ENCODE measurements at regions not wholly inside any gene's neighbourhood (a gene's known extent, or its start where the extent isn't known, plus 50 kb on each side); places are given as distances from the start of the nearest gene placed in this dataset.

GRCh38 chr12:45102818-45103217 is 51.9 kb upstream of the DBX2 start:
- no peak for DNase-seq (ENCODE audit: low read depth)

GRCh38 chr12:45105996-45106395 is 55.1 kb upstream of the DBX2 start:
- DNase-seq (ENCODE audit: low read depth): no peak

- no peak for DNase-seq (ENCODE audit: low read depth)
These were observed 61.4 kb upstream of the DBX2 start for GRCh38 chr12:45112306-45112705.

- DNase-seq (ENCODE audit: low read depth): no peak
These were observed 70.3 kb upstream of the DBX2 start for GRCh38 chr12:45121224-45121623.

GRCh38 chr12:45122768-45123380 is 72.0 kb upstream of the DBX2 start:
- DNase-seq (ENCODE audit: low read depth): peak; percentile 5

- no peak for DNase-seq (ENCODE audit: low read depth)
These were observed 73.7 kb upstream of the DBX2 start for GRCh38 chr12:45124485-45125155.

- no peak for DNase-seq (ENCODE audit: low read depth)
These were observed 75.1 kb upstream of the DBX2 start for GRCh38 chr12:45125997-45126396.

GRCh38 chr12:45128637-45129036 is 77.7 kb upstream of the DBX2 start:
- no peak for DNase-seq (ENCODE audit: low read depth)

- peak; percentile 33 for DNase-seq (ENCODE audit: low read depth)
These were observed 80.0 kb upstream of the DBX2 start for GRCh38 chr12:45130881-45131281.

GRCh38 chr12:45131506-45131905 is 80.6 kb upstream of the DBX2 start:
- DNase-seq (ENCODE audit: low read depth): no peak

GRCh38 chr12:45138609-45139008 is 77.3 kb upstream of the ANO6 start:
- no peak for DNase-seq (ENCODE audit: low read depth)

GRCh38 chr12:45148006-45148405 is 67.9 kb upstream of the ANO6 start:
- no peak for DNase-seq (ENCODE audit: low read depth)

- no peak for DNase-seq (ENCODE audit: low read depth)
These were observed 67.3 kb upstream of the ANO6 start for GRCh38 chr12:45148619-45149018.

GRCh38 chr12:45165284-45165683 is 50.6 kb upstream of the ANO6 start:
- DNase-seq (ENCODE audit: low read depth): no peak

- DNase-seq (ENCODE audit: low read depth): no peak
These were observed 49.8 kb upstream of the ANO6 start for GRCh38 chr12:45166056-45166455.

Measured in HS-5 (cell line).